ENCODE measurements at regions not wholly inside any gene's neighbourhood (a gene's known extent, or its start where the extent isn't known, plus 50 kb on each side); places are given as distances from the start of the nearest gene placed in this dataset.

- DNase-seq (ENCODE audit: low read depth in 1 of 2, low spot score in 1 of 2) = no peak
These were observed 99.4 kb upstream of the CTTNBP2 start for GRCh38 chr7:117972606-117973005.

GRCh38 chr7:117973975-117974374, 100.7 kb upstream of the CTTNBP2 start:
- no peak for DNase-seq (ENCODE audit: low read depth in 1 of 2, low spot score in 1 of 2)

GRCh38 chr7:117974891-117975290, 101.7 kb upstream of the CTTNBP2 start:
- no peak for DNase-seq (ENCODE audit: low read depth in 1 of 2, low spot score in 1 of 2)

- no peak for DNase-seq (ENCODE audit: low read depth in 1 of 2, low spot score in 1 of 2)
These were observed 102.2 kb upstream of the CTTNBP2 start for GRCh38 chr7:117975476-117975875.

- DNase-seq (ENCODE audit: low read depth in 1 of 2, low spot score in 1 of 2) = no peak
These were observed 106.8 kb upstream of the CTTNBP2 start for GRCh38 chr7:117979954-117980497.

GRCh38 chr7:117982071-117983055, 109.1 kb upstream of the CTTNBP2 start:
- DNase-seq (ENCODE audit: low read depth in 1 of 2, low spot score in 1 of 2) = no peak

GRCh38 chr7:117986645-117987269, 113.5 kb upstream of the CTTNBP2 start:
- no peak for DNase-seq (ENCODE audit: low read depth in 1 of 2, low spot score in 1 of 2)

- no peak for DNase-seq (ENCODE audit: low read depth in 1 of 2, low spot score in 1 of 2)
These were observed 117.6 kb upstream of the CTTNBP2 start for GRCh38 chr7:117990834-117991233.

GRCh38 chr7:117992635-117993376, 119.6 kb upstream of the CTTNBP2 start:
- no peak for DNase-seq (ENCODE audit: low read depth in 1 of 2, low spot score in 1 of 2)

GRCh38 chr7:117993377-117994003, 120.2 kb upstream of the CTTNBP2 start:
- DNase-seq (ENCODE audit: low read depth in 1 of 2, low spot score in 1 of 2) = no peak

GRCh38 chr7:117995850-117996650, 122.8 kb upstream of the CTTNBP2 start:
- DNase-seq (ENCODE audit: low read depth in 1 of 2, low spot score in 1 of 2) = no peak

GRCh38 chr7:117997862-117998825, 124.9 kb upstream of the CTTNBP2 start:
- DNase-seq (ENCODE audit: low read depth in 1 of 2, low spot score in 1 of 2) = no peak

- DNase-seq (ENCODE audit: low read depth in 1 of 2, low spot score in 1 of 2) = no peak
These were observed 127.4 kb upstream of the CTTNBP2 start for GRCh38 chr7:118000480-118001202.

GRCh38 chr7:118003476-118003875, 130.2 kb upstream of the CTTNBP2 start:
- DNase-seq (ENCODE audit: low read depth in 1 of 2, low spot score in 1 of 2) = no peak

- no peak for DNase-seq (ENCODE audit: low read depth in 1 of 2, low spot score in 1 of 2)
These were observed 131.8 kb upstream of the CTTNBP2 start for GRCh38 chr7:118005026-118005425.

- no peak for DNase-seq (ENCODE audit: low read depth in 1 of 2, low spot score in 1 of 2)
These were observed 133.7 kb upstream of the CTTNBP2 start for GRCh38 chr7:118006979-118007378.

GRCh38 chr7:118009419-118009818, 136.2 kb upstream of the CTTNBP2 start:
- no peak for DNase-seq (ENCODE audit: low read depth in 1 of 2, low spot score in 1 of 2)

- no peak for DNase-seq (ENCODE audit: low read depth in 1 of 2, low spot score in 1 of 2)
These were observed 138.4 kb upstream of the CTTNBP2 start for GRCh38 chr7:118011652-118012051.

All from activated CD4-positive, alpha-beta T cell treated with anti-CD3 and anti-CD28 coated beads, Interleukin-2, amount 50 U/mL, for 24 hours (primary cell).